ENCODE measurements at regions not wholly inside any gene's neighbourhood (a gene's known extent, or its start where the extent isn't known, plus 50 kb on each side); places are given as distances from the start of the nearest gene placed in this dataset.
A peak's percentile ranks its signal among the peaks of the same experiment; 100 is the strongest.

DNA sequence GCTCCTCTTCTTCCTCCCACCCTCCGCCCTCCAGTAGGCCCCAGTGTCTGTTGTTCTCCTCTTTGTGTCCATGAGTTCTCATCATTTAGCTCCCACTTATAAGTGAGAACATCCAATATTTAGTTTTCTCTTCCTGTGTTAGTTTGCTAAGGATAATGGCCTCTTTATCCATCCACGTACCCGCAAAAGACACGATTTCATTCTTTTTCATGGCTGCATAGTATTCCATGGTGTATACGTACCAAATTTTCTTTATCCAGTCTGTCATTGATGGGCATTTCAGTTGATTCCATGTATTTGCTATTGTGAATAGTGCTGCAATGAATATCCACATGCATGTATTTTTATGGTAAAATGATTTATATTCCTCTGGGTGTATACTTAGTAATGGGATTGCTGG, 82.2 kb downstream of the COPS8 start:
- no peak for DNase-seq (ENCODE audit: extremely low read depth, low read depth)

- DNase-seq (ENCODE audit: extremely low read depth, low read depth): no peak
These were observed 84.3 kb downstream of the COPS8 start for GRCh38 chr2:237170020-237170419.

- peak; percentile 40 for DNase-seq (ENCODE audit: extremely low read depth, low read depth)
These were observed 85.7 kb downstream of the COPS8 start for GRCh38 chr2:237171396-237171795.

GRCh38 chr2:237171881-237172280, 86.2 kb downstream of the COPS8 start:
- DNase-seq (ENCODE audit: extremely low read depth, low read depth): no peak

GRCh38 chr2:237177052-237177451, 91.4 kb downstream of the COPS8 start:
- no peak for DNase-seq (ENCODE audit: extremely low read depth, low read depth)

DNA sequence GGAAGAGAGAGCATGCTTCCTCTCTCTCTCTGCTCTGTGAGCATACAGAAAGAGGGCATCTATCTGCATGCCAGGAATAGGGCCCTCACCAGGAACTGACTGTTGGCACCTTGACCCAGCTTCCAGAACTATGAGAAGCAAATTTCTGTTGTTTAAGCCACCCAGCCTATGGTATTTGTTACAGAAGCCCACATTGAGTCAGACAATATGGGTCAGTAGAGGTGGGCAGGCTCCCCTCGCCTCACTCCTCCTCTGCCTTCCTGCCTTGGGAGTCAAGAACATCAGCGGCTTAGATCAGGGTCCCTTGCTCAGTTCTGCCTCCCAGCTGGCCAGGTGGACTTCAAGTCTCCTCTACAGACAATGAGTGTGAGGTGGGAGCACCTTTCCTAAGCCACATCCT, 92.3 kb downstream of the COPS8 start:
- no peak for DNase-seq (ENCODE audit: extremely low read depth, low read depth)

GRCh38 chr2:237178396-237178795, 92.7 kb downstream of the COPS8 start:
- no peak for DNase-seq (ENCODE audit: extremely low read depth, low read depth)

DNA sequence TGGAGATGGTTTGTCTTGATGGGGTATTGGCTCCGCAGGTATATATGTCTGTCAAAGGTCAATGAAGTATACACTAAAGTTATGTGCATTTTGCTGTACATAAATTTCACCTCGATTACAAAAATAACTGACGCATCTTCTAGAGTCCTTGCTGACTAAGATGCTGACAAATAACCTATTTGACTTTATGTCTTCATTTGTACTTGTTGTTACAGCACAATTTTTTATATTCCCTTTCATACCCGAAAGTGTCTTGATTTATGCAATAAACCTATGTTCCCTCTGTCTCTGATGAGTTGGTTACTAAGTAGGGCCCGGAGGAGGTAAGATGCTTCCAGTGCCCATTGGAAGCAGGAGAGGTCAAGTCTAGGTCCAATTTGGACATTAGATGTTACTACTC, 93.5 kb downstream of the COPS8 start:
- DNase-seq (ENCODE audit: extremely low read depth, low read depth): no peak

- no peak for DNase-seq (ENCODE audit: extremely low read depth, low read depth)
These were observed 94.5 kb downstream of the COPS8 start for GRCh38 chr2:237180187-237180586.

DNA sequence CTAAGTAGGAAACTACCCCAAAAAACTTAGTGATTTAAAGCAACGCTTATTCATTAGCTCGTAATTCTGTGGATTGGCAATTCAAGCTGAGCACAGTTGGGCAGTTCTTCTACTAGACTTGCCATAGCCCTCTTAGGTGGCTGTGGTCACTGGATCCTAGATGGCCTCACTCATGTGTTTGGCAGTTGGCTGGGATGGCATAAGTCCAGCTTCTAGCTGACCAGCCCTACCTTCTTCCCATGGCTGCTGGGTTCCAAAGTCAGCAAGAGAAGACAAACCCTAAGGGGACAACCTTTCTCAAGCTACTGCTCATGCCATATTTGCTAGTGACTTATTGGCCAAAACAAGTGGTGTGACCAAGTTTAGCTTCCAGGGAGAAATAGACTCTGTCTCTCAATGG, 95.3 kb downstream of the COPS8 start:
- DNase-seq (ENCODE audit: extremely low read depth, low read depth): no peak

GRCh38 chr2:237181844-237182243, 96.2 kb downstream of the COPS8 start:
- no peak for DNase-seq (ENCODE audit: extremely low read depth, low read depth)

- no peak for DNase-seq (ENCODE audit: extremely low read depth, low read depth)
These were observed 96.9 kb downstream of the COPS8 start for GRCh38 chr2:237182422-237183123.

DNA sequence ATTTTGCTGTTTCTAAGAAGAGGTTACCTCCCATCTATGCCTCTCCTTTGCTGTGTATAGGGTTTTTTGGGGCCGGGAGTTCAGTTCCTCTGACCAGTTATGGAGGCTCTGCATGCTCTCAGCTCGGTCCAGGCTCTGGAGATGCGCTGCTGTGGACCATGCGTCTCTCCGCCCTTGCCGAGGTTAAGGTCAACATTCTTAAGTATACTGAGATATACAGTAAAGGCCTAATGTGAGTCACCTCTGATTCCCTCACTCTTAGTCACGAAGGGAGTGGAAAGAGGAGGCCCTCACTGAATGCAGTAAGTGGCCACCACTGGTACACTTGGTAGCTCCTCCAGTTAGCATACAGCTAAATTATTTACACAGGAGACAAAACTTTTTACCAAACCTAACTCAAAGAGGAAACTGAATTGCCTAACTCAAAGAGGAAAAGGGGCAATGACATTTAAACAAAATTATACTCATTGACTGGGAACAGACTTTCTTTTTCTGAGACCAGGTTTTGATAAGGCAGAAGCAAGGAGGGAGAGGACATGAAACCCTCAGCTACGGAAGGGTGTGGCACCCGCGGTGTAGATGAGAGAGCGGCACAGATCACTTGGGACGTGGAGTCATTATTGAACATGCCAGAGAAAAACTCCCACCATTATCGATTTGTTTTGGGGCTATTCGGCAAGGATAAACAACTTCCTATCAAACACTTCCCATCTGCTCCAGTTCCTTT, 98.7 kb downstream of the COPS8 start:
- peak; percentile 15 for DNase-seq (ENCODE audit: extremely low read depth, low read depth)

DNA sequence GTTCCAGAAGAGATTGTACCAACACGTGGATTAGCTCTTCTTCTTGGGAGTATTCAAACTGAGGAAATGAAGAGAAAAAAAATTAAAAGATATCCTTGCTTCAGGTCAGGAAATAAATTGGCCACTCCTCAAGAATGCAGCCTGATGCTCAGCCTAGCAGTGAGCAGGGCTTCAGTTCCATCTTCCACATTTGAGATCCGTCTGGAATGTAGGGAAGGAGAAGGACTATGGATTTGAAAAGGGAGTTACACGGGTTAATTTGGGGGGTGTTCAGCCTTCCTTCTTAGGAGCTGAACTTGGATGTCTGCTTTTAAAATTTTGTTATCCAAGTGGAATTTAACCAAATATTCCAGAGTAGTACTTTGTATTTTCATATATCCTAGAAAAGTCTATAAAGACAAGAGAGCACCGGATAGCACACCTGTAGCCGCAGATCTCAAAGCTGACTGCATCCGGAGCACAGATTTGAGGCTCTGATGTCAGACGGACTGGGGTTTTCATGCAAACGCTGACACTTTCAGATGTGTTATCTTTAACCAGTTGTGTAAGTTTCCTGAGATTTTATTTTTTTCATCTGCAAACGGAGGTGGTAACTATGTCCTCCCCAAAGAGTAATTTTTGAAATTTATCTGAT, 99.3 kb downstream of the COPS8 start:
- no peak for DNase-seq (ENCODE audit: extremely low read depth, low read depth)

DNA sequence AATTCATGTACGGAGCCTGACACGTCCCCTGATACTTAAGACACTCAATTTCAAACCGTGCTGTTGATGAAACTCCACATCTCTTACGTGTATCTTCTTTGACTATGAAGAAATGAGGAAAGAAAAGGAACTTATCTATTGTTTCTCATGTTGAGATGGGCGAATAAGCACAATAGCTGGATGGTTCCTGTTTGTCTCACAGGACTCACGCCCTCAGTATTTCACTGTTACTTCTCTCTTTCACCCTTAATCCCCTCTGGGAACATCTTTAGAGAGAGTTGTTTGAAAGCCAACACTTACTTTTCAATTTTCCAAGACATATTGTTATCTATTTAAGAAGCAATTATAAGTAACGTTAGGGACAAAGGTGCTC, 99.8 kb downstream of the COPS8 start:
- no peak for DNase-seq (ENCODE audit: extremely low read depth, low read depth)

GRCh38 chr2:237189799-237190198, 104.1 kb downstream of the COPS8 start:
- no peak for DNase-seq (ENCODE audit: extremely low read depth, low read depth)

DNA sequence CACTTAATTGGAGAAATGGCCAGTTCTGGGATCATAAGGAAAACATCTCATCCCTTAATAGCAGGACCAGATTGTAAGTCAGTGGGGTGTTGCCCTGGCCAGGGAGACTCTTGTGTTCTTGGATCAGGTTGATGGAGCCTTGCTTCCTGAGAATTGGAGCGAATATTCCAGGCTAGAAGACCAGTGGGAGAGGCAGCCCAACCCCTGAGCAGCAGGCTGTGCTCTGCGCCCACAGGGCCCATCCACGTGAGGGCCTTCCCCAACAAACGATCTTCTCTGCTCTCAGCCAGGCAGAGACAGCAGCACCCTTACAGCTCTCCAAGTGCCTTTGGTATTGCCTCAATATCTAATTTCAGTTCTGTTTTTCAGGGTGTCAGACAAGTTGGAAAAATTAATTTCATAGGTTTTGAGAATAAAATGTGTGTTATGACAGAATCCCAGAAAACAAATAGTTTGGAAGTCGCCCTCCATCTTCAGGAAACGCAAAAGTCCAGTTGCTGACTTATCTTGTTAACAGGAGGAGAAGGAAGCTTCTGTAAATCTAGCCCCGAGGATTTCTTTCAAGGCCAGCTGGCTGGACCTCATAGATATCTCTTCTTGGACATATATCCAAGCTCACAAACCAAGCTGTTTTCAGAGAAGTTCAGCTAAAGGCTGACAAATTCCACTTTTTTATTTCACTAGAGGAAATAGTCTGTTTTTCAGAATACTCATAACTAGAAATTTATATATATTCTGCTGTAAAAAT, 105.5 kb downstream of the COPS8 start:
- no peak for DNase-seq (ENCODE audit: extremely low read depth, low read depth)

DNA sequence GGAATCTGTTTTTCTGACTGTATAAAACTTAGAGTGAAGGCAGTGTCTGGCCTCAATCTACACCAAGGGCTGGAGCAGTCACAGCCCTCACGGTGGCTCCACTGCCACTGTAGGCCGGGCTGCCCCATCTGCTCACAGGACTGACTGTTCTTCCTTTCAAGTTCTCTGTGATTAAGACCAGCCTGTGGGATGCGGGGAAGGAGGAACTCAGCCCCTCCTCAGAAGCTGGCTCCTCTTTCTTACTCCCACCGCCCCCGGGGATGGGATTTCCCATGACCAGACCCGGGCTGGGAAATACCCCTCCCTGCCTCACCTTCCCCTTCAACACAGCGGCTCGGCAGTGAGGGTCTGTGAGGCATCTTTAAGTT, 106.0 kb downstream of the COPS8 start:
- DNase-seq (ENCODE audit: extremely low read depth, low read depth): no peak

GRCh38 chr2:237192881-237193280, 107.2 kb downstream of the COPS8 start:
- DNase-seq (ENCODE audit: extremely low read depth, low read depth): no peak

DNA sequence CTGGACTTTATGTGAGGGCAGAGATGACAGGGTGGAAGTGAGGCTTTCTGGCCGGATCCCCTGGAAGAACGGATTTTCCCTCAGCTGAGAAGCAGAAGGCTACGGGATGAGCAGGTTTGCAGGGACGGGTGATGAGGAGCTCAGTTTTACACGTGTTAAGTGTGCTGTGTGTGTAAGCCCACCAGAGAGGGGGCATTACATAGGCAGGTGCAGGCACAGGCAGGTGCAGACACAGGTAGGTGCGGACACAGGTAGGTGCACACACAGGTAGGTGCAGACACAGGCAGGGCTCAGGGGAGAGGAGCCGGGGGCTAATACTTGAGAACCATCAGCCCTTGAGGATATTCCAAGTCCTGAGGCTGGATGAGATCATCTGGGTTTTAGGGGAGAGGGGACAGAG, 107.7 kb downstream of the COPS8 start:
- no peak for DNase-seq (ENCODE audit: extremely low read depth, low read depth)

DNA sequence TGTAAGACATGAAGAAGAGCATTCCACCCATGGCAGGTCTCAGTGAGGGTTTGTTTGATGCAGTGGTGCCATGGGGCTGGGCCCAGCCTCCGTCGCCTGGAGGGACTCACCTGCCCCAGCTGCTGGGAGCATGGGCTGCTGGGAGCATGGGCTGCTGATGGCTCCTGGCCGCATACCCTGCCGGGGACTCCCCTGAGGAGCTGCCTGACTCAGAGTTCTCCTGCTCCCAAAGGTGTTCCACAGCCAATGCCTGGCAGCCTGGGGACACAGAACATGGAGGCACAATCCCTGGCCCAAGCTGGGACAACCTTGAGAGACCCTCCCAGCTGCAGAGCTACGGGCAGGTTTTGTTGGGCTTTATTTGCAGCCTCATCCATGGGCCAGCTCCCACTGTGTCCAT, 108.4 kb downstream of the COPS8 start:
- DNase-seq (ENCODE audit: extremely low read depth, low read depth): no peak

All from NCI-H460 (cell line).